HG03097 (cell line): ENCODE measurements at regions not wholly inside any gene's neighbourhood (a gene's known extent, or its start where the extent isn't known, plus 50 kb on each side); places are given as distances from the start of the nearest gene placed in this dataset.
"Not testable (repeated sequence)": the region's sequence is repeated elsewhere in the genome, so short reads cannot be mapped to it uniquely, and the experiment has no call there.

Experiments used
- ATAC-seq: cut with Tn5 transposase; IDR thresholded peaks from one replicate; pipeline ENCODE4 v1.9.1; 2021; ENCODE audit not compliant: unreplicated experiment, low FRiP score

- ATAC-seq: not testable (repeated sequence)
These were observed 124.2 kb upstream of the ZNF184 start for GRCh38 chr6:27597031-27597567.

- ATAC-seq: no peak
These were observed 121.0 kb upstream of the ZNF184 start for GRCh38 chr6:27593861-27594260.

- no peak for ATAC-seq
These were observed 120.4 kb upstream of the ZNF184 start for GRCh38 chr6:27593200-27593818.

- peak; percentile 81 for ATAC-seq
These were observed 119.7 kb upstream of the ZNF184 start for GRCh38 chr6:27592481-27593199.

GRCh38 chr6:27591699-27592480 lies 119.0 kb upstream of the ZNF184 start:
- ATAC-seq: peak; percentile 7

GRCh38 chr6:27585316-27585715 lies 112.4 kb upstream of the ZNF184 start:
- not testable (repeated sequence) for ATAC-seq

- no peak for ATAC-seq
These were observed 111.4 kb upstream of the ZNF184 start for GRCh38 chr6:27584326-27584725.

- no peak for ATAC-seq
These were observed 110.2 kb upstream of the ZNF184 start for GRCh38 chr6:27582928-27583725.

GRCh38 chr6:27579973-27580372 lies 107.1 kb upstream of the ZNF184 start:
- ATAC-seq: no peak

- no peak for ATAC-seq
These were observed 105.0 kb upstream of the ZNF184 start for GRCh38 chr6:27577922-27578321.

GRCh38 chr6:27575594-27576361 lies 102.9 kb upstream of the ZNF184 start:
- ATAC-seq: no peak

GRCh38 chr6:27568226-27568897 lies 95.5 kb upstream of the ZNF184 start:
- no peak for ATAC-seq

- no peak for ATAC-seq
These were observed 93.2 kb upstream of the ZNF184 start for GRCh38 chr6:27565839-27566779.

GRCh38 chr6:27562027-27562410 lies 89.1 kb upstream of the ZNF184 start:
- ATAC-seq: no peak

GRCh38 chr6:27558028-27558724 lies 85.3 kb upstream of the ZNF184 start:
- ATAC-seq: no peak

- ATAC-seq: no peak
These were observed 83.5 kb upstream of the ZNF184 start for GRCh38 chr6:27556406-27556805.

GRCh38 chr6:27553123-27553904 lies 80.4 kb upstream of the ZNF184 start:
- no peak for ATAC-seq
